Esophagus squamous epithelium (tissue), 5 donors: ENCODE measurements at regions not wholly inside any gene's neighbourhood (a gene's known extent, or its start where the extent isn't known, plus 50 kb on each side); places are given as distances from the start of the nearest gene placed in this dataset.

Experiments
- DNase-seq: peaks from one replicate; lab custom pipeline; 2025; lab: John Stamatoyannopoulos, UW
- H3K27ac ChIP-seq, 4 donors: fragments of 200-600 bp; sonication (generic); one replicate each; pipeline ENCODE4 v1.5.1; 2016 to 2019; ENCODE audit warnings: mild to moderate bottlenecking in 1 of 4
- H3K27me3 ChIP-seq, 4 donors: fragments of 200-600 bp; sonication (generic); 1 replicate in 3 of 4; 2 replicates in 1 of 4; pipeline versions ENCODE4 v1.5.1 to v1.6.0; 2017 to 2021; ENCODE audit warnings: antibody characterized with exemption in 1 of 4
- H3K36me3 ChIP-seq, 3 donors: fragments of 200-600 bp; sonication (generic); one replicate each; pipeline ENCODE4 v1.5.1; 2016 to 2019
- H3K4me1 ChIP-seq, 3 donors: fragments of 200-600 bp; sonication (generic); one replicate each; pipeline ENCODE4 v1.5.1; 2017 to 2019
- H3K4me3 ChIP-seq, 4 donors: fragments of 200-600 bp; sonication (generic); 1 replicate in 3 of 4; 2 replicates in 1 of 4; pipeline ENCODE4 v1.5.1; 2016 to 2019; ENCODE audit warnings: mild to moderate bottlenecking in 2 of 4, moderate library complexity in 1 of 4
- H3K9me3 ChIP-seq, 3 donors: fragments of 200-600 bp; sonication (generic); one replicate each; pipeline ENCODE4 v1.5.1; 2016 to 2019
- CTCF ChIP-seq, 6 experiments: fragments of 450-650 bp in 4 of 6; fragments of 200-600 bp in 2 of 6; sonication (generic) in 2 of 6; IDR thresholded peaks; one replicate each; pipeline ENCODE4 v1.5.1; 2016 to 2019; ENCODE audit warnings: antibody characterized with exemption in 6 of 6, mild to moderate bottlenecking in 4 of 6, moderate library complexity in 4 of 6
- POLR2A ChIP-seq, 4 donors: fragments of 450-650 bp; IDR thresholded peaks; one replicate each; pipeline ENCODE4 v1.6.1; 2017; ENCODE audit warnings: antibody characterized with exemption in 4 of 4, mild to moderate bottlenecking in 4 of 4, moderate library complexity in 3 of 4
- WGBS, 2 donors: methylation state at CpG; one replicate each; pipeline ENCODE4 v1.1.5; 2018; 5-methylcytosine and 5-hydroxymethylcytosine counted together
- intact Hi-C: fragments of 100-400 bp; cut with DNase I; formaldehyde crosslinking; loops from one replicate; pipeline ENCODE4 v1.15.0; 2022
- donor health status: DM: yes; HTN: yes; CAD: no.

GRCh38 chr9:1129382-1129781 lies 79.2 kb downstream of the DMRT2 start:
- Histone ChIP-seq H3K4me3 (no peak overlapping the region), H3K36me3 (no peaks in the 10 kb centered on the region), H3K9me3 (no peaks in the 10 kb centered on the region), H3K4me1 (no peaks in the 10 kb centered on the region), H3K27ac (no peak overlapping the region), H3K27me3 (peaks cover 0 to 3% (median 0%) of the 10 kb centered on the region in 4 donors)
- no peak for DNase-seq
- TF ChIP-seq POLR2A (IDR thresholded peaks at IDR 0.05) (no peak), CTCF (IDR thresholded peaks at IDR 0.05) (no peak)
- 23 to 28% methylated on average over 4 of the region's 4 CpGs for WGBS, 2 donors
- intact Hi-C loops: no loop called here

GRCh38 chr9:1140057-1140456 lies 89.9 kb downstream of the DMRT2 start:
- H3K27me3 ChIP-seq: no peaks in the 10 kb centered on the region
- WGBS, 2 donors: 90 to 94% methylated on average over 2 of the region's 2 CpGs
- no peak for DNase-seq
- no peak overlapping the region for H3K27ac ChIP-seq
- H3K4me3 ChIP-seq: no peak overlapping the region
- TF ChIP-seq POLR2A (IDR thresholded peaks at IDR 0.05): no peak
- H3K4me1 ChIP-seq: no peaks in the 10 kb centered on the region
- no peaks in the 10 kb centered on the region for H3K36me3 ChIP-seq
- H3K9me3 ChIP-seq: no peaks in the 10 kb centered on the region
- intact Hi-C loops: no loop called here

- H3K36me3 ChIP-seq: no peaks in the 10 kb centered on the region
- no peaks in the 10 kb centered on the region for H3K27me3 ChIP-seq
- no peak for TF ChIP-seq POLR2A (IDR thresholded peaks at IDR 0.05)
- intact Hi-C loops: no loop called here
- WGBS, 2 donors: 79 to 91% methylated on average over 2 of the region's 2 CpGs
- H3K4me3 ChIP-seq: no peak overlapping the region
- no peaks in the 10 kb centered on the region for H3K4me1 ChIP-seq
- no peak overlapping the region for H3K27ac ChIP-seq
- DNase-seq: no peak
- no peaks in the 10 kb centered on the region for H3K9me3 ChIP-seq
Measured at GRCh38 chr9:1151691-1152090, 101.5 kb downstream of the DMRT2 start.

- 80 to 88% methylated on average over 3 of the region's 3 CpGs for WGBS, 2 donors
- intact Hi-C loops: no loop called here
- no peak for DNase-seq
- Histone ChIP-seq H3K9me3 (no peaks in the 10 kb centered on the region), H3K27me3 (no peaks in the 10 kb centered on the region), H3K4me1 (no peaks in the 10 kb centered on the region), H3K27ac (no peak overlapping the region), H3K36me3 (no peaks in the 10 kb centered on the region), H3K4me3 (no peak overlapping the region)
- TF ChIP-seq CTCF (IDR thresholded peaks at IDR 0.05) (no peak), POLR2A (IDR thresholded peaks at IDR 0.05) (no peak)
Measured at GRCh38 chr9:1152171-1152570, 102.0 kb downstream of the DMRT2 start.

GRCh38 chr9:1154739-1155138 lies 104.6 kb downstream of the DMRT2 start:
- no peak overlapping the region for H3K4me3 ChIP-seq
- H3K27me3 ChIP-seq: no peaks in the 10 kb centered on the region
- H3K36me3 ChIP-seq: no peaks in the 10 kb centered on the region
- no peaks in the 10 kb centered on the region for H3K4me1 ChIP-seq
- 38 to 57% methylated on average over 1 of the region's 1 CpG for WGBS, 2 donors
- H3K9me3 ChIP-seq: no peaks in the 10 kb centered on the region
- no peak overlapping the region for H3K27ac ChIP-seq
- TF ChIP-seq CTCF (IDR thresholded peaks at IDR 0.05) (no peak), POLR2A (IDR thresholded peaks at IDR 0.05) (no peak)
- intact Hi-C loops: no loop called here
- DNase-seq: no peak

- H3K27me3 ChIP-seq: no peaks in the 10 kb centered on the region
- no peaks in the 10 kb centered on the region for H3K36me3 ChIP-seq
- no peak for TF ChIP-seq POLR2A (IDR thresholded peaks at IDR 0.05)
- no peak for TF ChIP-seq CTCF (IDR thresholded peaks at IDR 0.05)
- no peaks in the 10 kb centered on the region for H3K4me1 ChIP-seq
- DNase-seq: no peak
- intact Hi-C loops: no loop called here
- no peaks in the 10 kb centered on the region for H3K9me3 ChIP-seq
- H3K27ac ChIP-seq: no peak overlapping the region
- H3K4me3 ChIP-seq: no peak overlapping the region
Measured at GRCh38 chr9:1155602-1156001, 105.4 kb downstream of the DMRT2 start.
